Erythroblast (primary cell): ENCODE measurements at regions not wholly inside any gene's neighbourhood (a gene's known extent, or its start where the extent isn't known, plus 50 kb on each side); places are given as distances from the start of the nearest gene placed in this dataset.

Experiments
- GATA1 ChIP-seq: IDR thresholded peaks from 2 replicates; pipeline ENCODE4 v1.6.1; 2011; ENCODE audit warnings: low read depth, mild to moderate bottlenecking, control low read depth, low read length, moderate library complexity
- POLR2A ChIP-seq: IDR thresholded peaks from 2 replicates; pipeline ENCODE4 v1.6.1; 2011; ENCODE audit warnings: mild to moderate bottlenecking, low read length

DNA sequence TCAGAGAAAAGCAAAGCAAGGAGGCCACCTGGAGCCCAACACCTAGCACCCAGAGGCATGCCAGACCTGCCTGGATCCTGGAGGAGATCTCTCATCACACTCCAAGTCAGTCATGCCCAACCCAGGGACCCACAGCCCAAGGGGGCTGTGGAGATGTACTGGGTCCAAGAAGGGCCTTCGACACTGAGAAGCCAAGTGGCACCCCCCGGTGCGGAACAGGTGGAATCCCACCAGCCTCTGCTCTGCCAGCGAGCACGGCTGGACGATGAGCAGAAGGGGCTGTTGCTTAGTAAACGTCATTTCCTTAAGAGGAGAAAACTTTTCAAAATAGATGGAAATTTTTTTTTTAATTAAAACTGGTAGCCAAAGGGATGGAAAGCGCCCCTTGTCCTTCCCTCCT, 171.9 kb upstream of the GRK3 start:
- TF ChIP-seq POLR2A = no peak
- no peak for TF ChIP-seq GATA1
